ENCODE measurements at regions not wholly inside any gene's neighbourhood (a gene's known extent, or its start where the extent isn't known, plus 50 kb on each side); places are given as distances from the start of the nearest gene placed in this dataset.

GRCh38 chr20:24297993-24298392 is 171.4 kb upstream of the SYNDIG1 start:
- no peak for TF ChIP-seq POLR2A (IDR thresholded peaks at IDR 0.05; ENCODE audit: low read depth, low read length)
- DNase-seq (ENCODE audit: insufficient read length, low spot score), result no peak
- FAIRE-seq, result no peak

- no peak for TF ChIP-seq POLR2A (IDR thresholded peaks at IDR 0.05; ENCODE audit: low read depth, low read length)
- no peak for DNase-seq (ENCODE audit: insufficient read length, low spot score)
- no peak for FAIRE-seq
Observed at GRCh38 chr20:24296477-24297261, 172.8 kb upstream of the SYNDIG1 start.

- no peak for TF ChIP-seq POLR2A (IDR thresholded peaks at IDR 0.05; ENCODE audit: low read depth, low read length)
- FAIRE-seq (no peak), DNase-seq (ENCODE audit: insufficient read length, low spot score) (no peak)
Observed at GRCh38 chr20:24291014-24291413, 178.4 kb upstream of the SYNDIG1 start.

GRCh38 chr20:24289737-24290481 is 179.5 kb upstream of the SYNDIG1 start:
- DNase-seq (ENCODE audit: insufficient read length, low spot score) (no peak), FAIRE-seq (no peak)
- no peak for TF ChIP-seq POLR2A (IDR thresholded peaks at IDR 0.05; ENCODE audit: low read depth, low read length)

GRCh38 chr20:24283186-24283585 is 186.2 kb upstream of the SYNDIG1 start:
- DNase-seq (ENCODE audit: insufficient read length, low spot score) (no peak), FAIRE-seq (no peak)
- TF ChIP-seq POLR2A (IDR thresholded peaks at IDR 0.05; ENCODE audit: low read depth, low read length), result no peak

GRCh38 chr20:24277196-24277595 is 192.2 kb upstream of the SYNDIG1 start:
- no peak for TF ChIP-seq POLR2A (IDR thresholded peaks at IDR 0.05; ENCODE audit: low read depth, low read length)
- FAIRE-seq, result no peak
- no peak for DNase-seq (ENCODE audit: insufficient read length, low spot score)

GRCh38 chr20:24275946-24276705 is 193.3 kb upstream of the SYNDIG1 start:
- no peak for DNase-seq (ENCODE audit: insufficient read length, low spot score)
- no peak for FAIRE-seq
- TF ChIP-seq POLR2A (IDR thresholded peaks at IDR 0.05; ENCODE audit: low read depth, low read length), result no peak

GRCh38 chr20:24273251-24273650 is 196.2 kb upstream of the SYNDIG1 start:
- no peak for TF ChIP-seq POLR2A (IDR thresholded peaks at IDR 0.05; ENCODE audit: low read depth, low read length)
- no peak for DNase-seq (ENCODE audit: insufficient read length, low spot score)
- FAIRE-seq, result no peak

GRCh38 chr20:24261351-24261750 is 208.1 kb upstream of the SYNDIG1 start:
- TF ChIP-seq POLR2A (IDR thresholded peaks at IDR 0.05; ENCODE audit: low read depth, low read length), result no peak
- no peak for FAIRE-seq

GRCh38 chr20:24257171-24257570 is 212.3 kb upstream of the SYNDIG1 start:
- no peak for DNase-seq (ENCODE audit: insufficient read length, low spot score)
- TF ChIP-seq POLR2A (IDR thresholded peaks at IDR 0.05; ENCODE audit: low read depth, low read length), result no peak
- no peak for FAIRE-seq

More at GRCh38 chr20:24261351-24261750, 208.1 kb upstream of the SYNDIG1 start:
- DNase-seq (ENCODE audit: insufficient read length, low spot score), result no peak

- FAIRE-seq, result no peak
- DNase-seq (ENCODE audit: insufficient read length, low spot score), result no peak
- TF ChIP-seq POLR2A (IDR thresholded peaks at IDR 0.05; ENCODE audit: low read depth, low read length), result no peak
Observed at GRCh38 chr20:24256307-24256706, 213.1 kb upstream of the SYNDIG1 start.

GRCh38 chr20:24254480-24254879 is 214.9 kb upstream of the SYNDIG1 start:
- TF ChIP-seq POLR2A (IDR thresholded peaks at IDR 0.05; ENCODE audit: low read depth, low read length), result no peak

GRCh38 chr20:24253321-24253720 is 216.1 kb upstream of the SYNDIG1 start:
- TF ChIP-seq POLR2A (IDR thresholded peaks at IDR 0.05; ENCODE audit: low read depth, low read length), result no peak
- DNase-seq (ENCODE audit: insufficient read length, low spot score) (no peak), FAIRE-seq (no peak)

More at GRCh38 chr20:24254480-24254879, 214.9 kb upstream of the SYNDIG1 start:
- FAIRE-seq (no peak), DNase-seq (ENCODE audit: insufficient read length, low spot score) (no peak)

- no peak for TF ChIP-seq POLR2A (IDR thresholded peaks at IDR 0.05; ENCODE audit: low read depth, low read length)
- no peak for DNase-seq (ENCODE audit: insufficient read length, low spot score)
- FAIRE-seq, result no peak
Observed at GRCh38 chr20:24245094-24245493, 224.3 kb upstream of the SYNDIG1 start.

Measured in H54 (cell line).